ENCODE measurements at regions not wholly inside any gene's neighbourhood (a gene's known extent, or its start where the extent isn't known, plus 50 kb on each side); places are given as distances from the start of the nearest gene placed in this dataset.

- TF ChIP-seq POLR2AphosphoS5 (IDR thresholded peaks at IDR 0.05; ENCODE audit: low read depth, low read length) (no peak), CTCF (IDR thresholded peaks at IDR 0.05 in 2 of 3, conservative IDR thresholded peaks at IDR 0.05 in 1 of 3; ENCODE audit: borderline replicate concordance in 1 of 3, insufficient read depth in 1 of 3, low read depth in 2 of 3, low read length in 2 of 3) (no peak), ATF3 (IDR thresholded peaks at IDR 0.05) (no peak), CBX3 (IDR thresholded peaks at IDR 0.05; ENCODE audit: low read depth) (no peak), ZNF274 (IDR thresholded peaks at IDR 0.05; ENCODE audit: low read depth, low read length) (no peak), EZH2phosphoT487 (IDR thresholded peaks at IDR 0.05; ENCODE audit: borderline replicate concordance) (no peak), EZH2 (IDR thresholded peaks at IDR 0.05) (no peak)
These were observed 285.3 kb upstream of the KLF14 start for GRCh38 chr7:131019351-131019750.
